ENCODE measurements at regions not wholly inside any gene's neighbourhood (a gene's known extent, or its start where the extent isn't known, plus 50 kb on each side); places are given as distances from the start of the nearest gene placed in this dataset.

DNA sequence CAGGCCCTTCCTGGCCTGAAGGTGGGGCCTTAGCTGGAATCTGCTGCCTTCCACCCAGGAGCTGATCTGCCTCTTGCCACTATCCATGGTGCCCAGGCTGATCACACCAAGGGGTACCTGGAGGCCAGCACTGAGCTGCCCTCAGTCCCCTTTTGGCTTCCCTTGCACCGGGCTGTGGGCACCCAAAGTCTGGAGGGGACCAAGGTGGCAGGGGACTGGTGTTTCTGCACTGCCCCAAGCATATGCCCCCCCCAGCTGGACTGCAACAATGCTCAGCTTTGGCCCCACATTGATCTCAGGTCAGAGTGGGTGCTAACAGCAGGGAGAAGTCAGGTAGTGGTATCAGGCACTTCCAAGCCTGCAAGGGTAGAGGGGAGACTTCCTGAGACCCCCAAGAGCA lies 902.6 kb upstream of the EPHA6 start:
- Histone ChIP-seq H3K9me3 (ENCODE audit: low read length) (no peaks in the 10 kb centered on the region), H3K4me1 (ENCODE audit: insufficient read depth, low read length, severe bottlenecking) (no peaks in the 10 kb centered on the region)
- TF ChIP-seq EZH2 (IDR thresholded peaks at IDR 0.05; ENCODE audit: borderline replicate concordance, low read length), result no peak
- TF ChIP-seq, protein P1, sequence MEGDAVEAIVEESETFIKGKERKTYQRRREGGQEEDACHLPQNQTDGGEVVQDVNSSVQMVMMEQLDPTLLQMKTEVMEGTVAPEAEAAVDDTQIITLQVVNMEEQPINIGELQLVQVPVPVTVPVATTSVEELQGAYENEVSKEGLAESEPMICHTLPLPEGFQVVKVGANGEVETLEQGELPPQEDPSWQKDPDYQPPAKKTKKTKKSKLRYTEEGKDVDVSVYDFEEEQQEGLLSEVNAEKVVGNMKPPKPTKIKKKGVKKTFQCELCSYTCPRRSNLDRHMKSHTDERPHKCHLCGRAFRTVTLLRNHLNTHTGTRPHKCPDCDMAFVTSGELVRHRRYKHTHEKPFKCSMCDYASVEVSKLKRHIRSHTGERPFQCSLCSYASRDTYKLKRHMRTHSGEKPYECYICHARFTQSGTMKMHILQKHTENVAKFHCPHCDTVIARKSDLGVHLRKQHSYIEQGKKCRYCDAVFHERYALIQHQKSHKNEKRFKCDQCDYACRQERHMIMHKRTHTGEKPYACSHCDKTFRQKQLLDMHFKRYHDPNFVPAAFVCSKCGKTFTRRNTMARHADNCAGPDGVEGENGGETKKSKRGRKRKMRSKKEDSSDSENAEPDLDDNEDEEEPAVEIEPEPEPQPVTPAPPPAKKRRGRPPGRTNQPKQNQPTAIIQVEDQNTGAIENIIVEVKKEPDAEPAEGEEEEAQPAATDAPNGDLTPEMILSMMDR (IDR thresholded peaks at IDR 0.05; ENCODE audit: low read length), result no peak

GRCh38 chr3:95923496-95924210 lies 890.7 kb upstream of the EPHA6 start:
- no peak overlapping the region for H3K4me2 ChIP-seq (ENCODE audit: low read length)
- no peak for TF ChIP-seq EZH2 (IDR thresholded peaks at IDR 0.05; ENCODE audit: borderline replicate concordance, low read length)
- TF ChIP-seq, protein P1 (IDR thresholded peaks at IDR 0.05; ENCODE audit: low read length), result no peak
- no peaks in the 10 kb centered on the region for H3K27me3 ChIP-seq (ENCODE audit: insufficient read depth, low read length)
- no peak overlapping the region for H3K9ac ChIP-seq (ENCODE audit: low read length)
- H3K4me3 ChIP-seq (ENCODE audit: low read depth, low read length, poor library complexity, severe bottlenecking), result no peak overlapping the region
- no peak overlapping the region for H2AFZ ChIP-seq (ENCODE audit: low read length)
- no peaks in the 10 kb centered on the region for H3K9me3 ChIP-seq (ENCODE audit: low read length)
- H4K20me1 ChIP-seq (ENCODE audit: insufficient read depth, low read length), result no peaks in the 10 kb centered on the region
- no peaks in the 10 kb centered on the region for H3K36me3 ChIP-seq (ENCODE audit: insufficient read depth, low read length)
- H3K79me2 ChIP-seq (ENCODE audit: insufficient read depth, low read length), result no peaks in the 10 kb centered on the region
- no peaks in the 10 kb centered on the region for H3F3A ChIP-seq (ENCODE audit: insufficient read depth, low read length)
- H3K27ac ChIP-seq (ENCODE audit: low read depth, low read length, poor library complexity, severe bottlenecking), result no peak overlapping the region
- H3K9me2 ChIP-seq (ENCODE audit: low read depth, low read length), result no peaks in the 10 kb centered on the region
- H3K4me1 ChIP-seq (ENCODE audit: insufficient read depth, low read length, severe bottlenecking), result no peaks in the 10 kb centered on the region

More for the DNA sequence above, 902.6 kb upstream of the EPHA6 start:
- no peak overlapping the region for H3K27ac ChIP-seq (ENCODE audit: low read depth, low read length, poor library complexity, severe bottlenecking)
- no peaks in the 10 kb centered on the region for H3K9me2 ChIP-seq (ENCODE audit: low read depth, low read length)
- H3K27me3 ChIP-seq (ENCODE audit: insufficient read depth, low read length), result no peaks in the 10 kb centered on the region
- H4K20me1 ChIP-seq (ENCODE audit: insufficient read depth, low read length), result no peaks in the 10 kb centered on the region
- H3K79me2 ChIP-seq (ENCODE audit: insufficient read depth, low read length), result no peaks in the 10 kb centered on the region
- no peak overlapping the region for H3K4me3 ChIP-seq (ENCODE audit: low read depth, low read length, poor library complexity, severe bottlenecking)
- H3K9ac ChIP-seq (ENCODE audit: low read length), result no peak overlapping the region
- H3F3A ChIP-seq (ENCODE audit: insufficient read depth, low read length), result no peaks in the 10 kb centered on the region
- no peak overlapping the region for H3K4me2 ChIP-seq (ENCODE audit: low read length)
- H3K36me3 ChIP-seq (ENCODE audit: insufficient read depth, low read length), result no peaks in the 10 kb centered on the region
- no peak overlapping the region for H2AFZ ChIP-seq (ENCODE audit: low read length)

DNA sequence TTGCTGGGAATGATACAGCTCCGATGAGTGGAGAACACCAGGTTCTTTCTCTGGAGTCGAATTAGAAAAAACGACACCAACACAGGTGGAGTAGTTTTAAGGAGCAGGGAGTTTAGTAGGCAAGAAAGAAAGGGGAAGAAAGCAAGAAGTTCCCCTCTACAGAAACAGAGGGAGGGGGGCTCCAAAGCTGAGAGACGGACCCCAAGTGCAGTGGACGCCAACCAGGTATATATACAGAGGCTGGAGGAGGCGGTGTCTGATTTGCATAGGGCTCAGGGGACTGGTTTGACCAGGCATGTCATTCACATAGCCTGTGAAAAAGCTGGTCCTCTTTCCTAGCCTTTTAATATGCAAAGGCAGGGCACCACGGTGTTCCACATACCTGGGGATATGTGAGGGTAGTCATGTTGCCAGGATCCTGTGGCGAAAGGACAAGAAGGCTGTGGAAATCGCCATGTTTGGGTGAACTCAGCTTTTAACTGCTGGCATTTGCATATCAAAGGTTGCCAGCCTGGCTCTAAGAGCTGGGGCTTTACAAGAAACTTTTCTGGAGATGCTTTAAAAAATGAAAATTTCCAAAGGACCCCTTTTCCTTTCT lies 887.4 kb upstream of the EPHA6 start:
- TF ChIP-seq EZH2 (IDR thresholded peaks at IDR 0.05; ENCODE audit: borderline replicate concordance, low read length), result no peak
- TF ChIP-seq, protein P1 (IDR thresholded peaks at IDR 0.05; ENCODE audit: low read length), result no peak
- Histone ChIP-seq H3K4me3 (ENCODE audit: low read depth, low read length, poor library complexity, severe bottlenecking) (no peak overlapping the region), H3K4me1 (ENCODE audit: insufficient read depth, low read length, severe bottlenecking) (no peaks in the 10 kb centered on the region), H3K4me2 (ENCODE audit: low read length) (no peak overlapping the region), H3K9me3 (ENCODE audit: low read length) (no peaks in the 10 kb centered on the region), H3F3A (ENCODE audit: insufficient read depth, low read length) (no peaks in the 10 kb centered on the region), H3K79me2 (ENCODE audit: insufficient read depth, low read length) (no peaks in the 10 kb centered on the region), H3K9ac (ENCODE audit: low read length) (no peak overlapping the region), H4K20me1 (ENCODE audit: insufficient read depth, low read length) (no peaks in the 10 kb centered on the region), H3K9me2 (ENCODE audit: low read depth, low read length) (no peaks in the 10 kb centered on the region), H3K27ac (ENCODE audit: low read depth, low read length, poor library complexity, severe bottlenecking) (no peak overlapping the region), H3K36me3 (ENCODE audit: insufficient read depth, low read length) (no peaks in the 10 kb centered on the region), H3K27me3 (ENCODE audit: insufficient read depth, low read length) (no peaks in the 10 kb centered on the region), H2AFZ (ENCODE audit: low read length) (no peak overlapping the region)
